ENCODE measurements at regions not wholly inside any gene's neighbourhood (a gene's known extent, or its start where the extent isn't known, plus 50 kb on each side); places are given as distances from the start of the nearest gene placed in this dataset.
"Not testable (repeated sequence)": the region's sequence is repeated elsewhere in the genome, so short reads cannot be mapped to it uniquely, and the experiment has no call there.

DNA sequence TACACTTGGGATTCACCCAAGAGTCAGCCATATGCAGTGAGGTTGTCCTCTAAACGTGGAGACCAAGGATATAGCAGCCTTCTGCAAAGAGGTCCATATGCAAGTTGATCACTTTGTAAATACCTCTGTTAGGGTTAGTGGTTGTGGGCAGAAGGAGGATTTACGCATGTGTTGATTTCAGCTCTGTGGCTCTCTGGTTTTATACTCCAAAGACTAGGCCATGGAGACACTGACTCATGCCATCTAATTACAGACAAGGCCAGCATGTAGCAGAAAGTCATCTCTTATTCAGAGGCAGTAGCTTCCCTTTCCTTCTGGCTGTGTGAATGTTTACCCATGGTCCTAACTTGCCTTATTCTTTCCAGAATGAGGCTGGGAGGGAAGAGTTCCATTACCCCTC, 140.9 kb upstream of the GOLGA6L4 start:
- ATAC-seq (replicated peaks) = peak; percentile 54 to 57
- H3K27me3 Mint-ChIP-seq, H3K27ac Mint-ChIP-seq, H3K36me3 Mint-ChIP-seq, DNase-seq, H3K4me3 Mint-ChIP-seq, H3K9me3 Mint-ChIP-seq, H3K4me1 Mint-ChIP-seq: not testable (repeated sequence)

GRCh38 chr15:84097053-84097452, 138.5 kb upstream of the GOLGA6L4 start:
- H3K36me3 Mint-ChIP-seq; DNase-seq; H3K4me1 Mint-ChIP-seq; H3K4me3 Mint-ChIP-seq; H3K27ac Mint-ChIP-seq; H3K9me3 Mint-ChIP-seq; H3K27me3 Mint-ChIP-seq; ATAC-seq (replicated peaks): not testable (repeated sequence)

GRCh38 chr15:84098604-84099003, 137.0 kb upstream of the GOLGA6L4 start:
- no peak overlapping the region for H3K27ac Mint-ChIP-seq
- ATAC-seq (replicated peaks) = no peak

GRCh38 chr15:84099181-84099580, 136.4 kb upstream of the GOLGA6L4 start:
- Mint-ChIP-seq H3K36me3 (no peaks in the 10 kb centered on the region), H3K27me3 (peaks cover 4 to 13% of the 10 kb centered on the region in 2 donors), H3K9me3 (no peaks in the 10 kb centered on the region), H3K27ac (no peak overlapping the region), H3K4me1 (peaks cover 4 to 8% of the 10 kb centered on the region in 2 donors), H3K4me3 (no peak overlapping the region)
- ATAC-seq (replicated peaks) (peak; percentile 86 to 88), DNase-seq (peak; percentile 2)

More at GRCh38 chr15:84098604-84099003, 137.0 kb upstream of the GOLGA6L4 start:
- no peak for DNase-seq
- H3K27me3 Mint-ChIP-seq = peaks cover 4 to 8% of the 10 kb centered on the region in 2 donors
- peaks cover 4 to 8% of the 10 kb centered on the region in 2 donors for H3K4me1 Mint-ChIP-seq
- no peaks in the 10 kb centered on the region for H3K9me3 Mint-ChIP-seq
- H3K36me3 Mint-ChIP-seq = no peaks in the 10 kb centered on the region
- H3K4me3 Mint-ChIP-seq = no peak overlapping the region

DNA sequence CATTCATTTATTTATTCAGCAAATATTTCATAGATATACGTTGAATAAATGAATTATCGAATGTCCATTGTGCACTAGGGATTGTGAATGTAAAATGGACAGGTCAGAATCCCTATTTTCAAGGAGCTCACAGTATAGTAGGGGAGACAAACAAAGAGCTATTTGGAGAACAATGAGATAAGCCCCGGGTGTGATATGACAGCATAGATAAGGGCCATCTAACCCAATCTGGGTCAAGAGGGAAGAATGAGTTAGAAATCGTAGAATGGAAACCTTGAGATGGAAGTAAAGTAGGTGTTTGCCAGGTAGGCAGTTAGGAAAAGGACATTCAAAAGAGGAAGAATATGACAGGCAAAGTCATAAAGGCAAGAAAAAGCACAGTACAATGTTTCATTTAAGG, 132.2 kb upstream of the GOLGA6L4 start:
- no peak overlapping the region for H3K27ac Mint-ChIP-seq
- H3K27me3 Mint-ChIP-seq = peaks cover 4 to 13% of the 10 kb centered on the region in 2 donors
- no peaks in the 10 kb centered on the region for H3K9me3 Mint-ChIP-seq
- H3K4me1 Mint-ChIP-seq = peaks cover 4 to 8% of the 10 kb centered on the region in 2 donors
- H3K36me3 Mint-ChIP-seq = no peaks in the 10 kb centered on the region
- no peak for ATAC-seq (replicated peaks)
- DNase-seq = no peak
- H3K4me3 Mint-ChIP-seq = no peak overlapping the region

DNA sequence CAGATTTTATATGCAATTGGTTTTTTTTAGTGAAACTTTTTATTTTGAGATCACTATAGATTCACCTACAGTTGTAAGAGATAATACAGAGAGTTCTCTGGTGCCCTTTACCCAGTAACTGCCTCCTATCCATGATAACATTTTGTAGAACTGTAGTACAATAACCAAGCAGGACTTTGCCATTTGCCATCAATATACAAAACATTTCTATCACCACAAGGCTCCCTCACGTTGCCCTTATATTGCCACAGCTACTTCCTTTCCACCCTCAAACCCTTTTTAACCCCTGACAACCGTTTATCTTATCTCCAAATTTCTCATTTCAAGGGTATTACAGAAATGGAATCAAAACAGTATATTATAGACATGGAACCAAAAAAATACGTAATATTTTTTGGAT, 130.7 kb upstream of the GOLGA6L4 start:
- DNase-seq = no peak
- no peak for ATAC-seq (replicated peaks)
- Mint-ChIP-seq H3K4me3 (no peak overlapping the region), H3K27ac (no peak overlapping the region), H3K4me1 (no peaks in the 10 kb centered on the region), H3K27me3 (peaks cover 4 to 18% of the 10 kb centered on the region in 2 donors), H3K9me3 (no peaks in the 10 kb centered on the region), H3K36me3 (no peaks in the 10 kb centered on the region)

DNA sequence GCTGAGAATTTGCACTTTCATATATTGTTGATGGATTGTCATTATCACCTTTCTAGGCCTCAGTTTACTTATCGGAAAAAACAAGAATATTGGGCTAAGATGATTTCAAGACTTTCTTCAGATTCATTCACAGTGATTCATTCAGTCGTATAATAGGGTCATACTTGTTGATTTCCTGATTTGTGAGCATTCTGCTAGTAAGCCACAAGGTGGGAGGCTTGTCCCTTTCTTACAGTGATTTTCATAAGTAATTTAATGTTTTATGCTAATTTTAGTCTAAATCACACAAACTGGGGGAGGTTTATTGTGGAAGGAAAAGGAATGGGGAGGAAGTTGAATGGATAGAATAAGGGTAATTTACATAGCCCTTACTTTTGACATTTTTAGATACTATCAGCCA, 126.8 kb upstream of the GOLGA6L4 start:
- no peaks in the 10 kb centered on the region for H3K9me3 Mint-ChIP-seq
- H3K27ac Mint-ChIP-seq = no peak overlapping the region
- no peak overlapping the region for H3K4me3 Mint-ChIP-seq
- peaks cover 2 to 9% of the 10 kb centered on the region in 2 donors for H3K27me3 Mint-ChIP-seq
- no peaks in the 10 kb centered on the region for H3K4me1 Mint-ChIP-seq
- no peak for ATAC-seq (replicated peaks)
- H3K36me3 Mint-ChIP-seq = no peaks in the 10 kb centered on the region
- no peak for DNase-seq

- H3K9me3 Mint-ChIP-seq = no peaks in the 10 kb centered on the region
- no peak overlapping the region for H3K4me3 Mint-ChIP-seq
- no peaks in the 10 kb centered on the region for H3K36me3 Mint-ChIP-seq
- ATAC-seq (replicated peaks) (no peak), DNase-seq (no peak)
- H3K4me1 Mint-ChIP-seq = no peaks in the 10 kb centered on the region
- H3K27me3 Mint-ChIP-seq = peaks cover 18 to 21% of the 10 kb centered on the region in 2 donors
- no peak overlapping the region for H3K27ac Mint-ChIP-seq
Measured at GRCh38 chr15:84111575-84111974, 124.0 kb upstream of the GOLGA6L4 start.

DNA sequence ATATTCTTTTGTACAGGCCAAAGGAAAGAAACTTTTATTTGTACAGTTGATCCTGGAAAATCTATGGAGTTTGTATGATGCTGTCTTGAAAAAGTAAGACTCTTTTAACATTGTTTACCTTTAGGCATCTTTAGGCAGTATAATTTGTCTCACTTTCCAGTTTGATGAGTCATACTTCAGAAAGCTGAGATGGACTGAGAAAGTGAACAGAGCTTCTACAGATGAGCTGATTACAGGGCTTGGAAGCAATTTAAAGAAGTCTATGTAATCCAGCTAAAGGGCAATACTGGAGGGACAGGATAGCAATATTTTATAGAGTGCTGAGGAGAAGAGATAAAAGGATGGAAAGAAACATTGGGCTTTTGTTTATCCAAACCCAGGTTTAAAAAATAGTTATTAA, 123.5 kb upstream of the GOLGA6L4 start:
- DNase-seq (no peak), ATAC-seq (replicated peaks) (no peak)
- Mint-ChIP-seq H3K36me3 (no peaks in the 10 kb centered on the region), H3K27me3 (peaks cover 20 to 22% of the 10 kb centered on the region in 2 donors), H3K9me3 (no peaks in the 10 kb centered on the region), H3K4me1 (no peaks in the 10 kb centered on the region), H3K27ac (no peak overlapping the region), H3K4me3 (no peak overlapping the region)

- Mint-ChIP-seq H3K27me3 (peaks cover 21 to 22% of the 10 kb centered on the region in 2 donors), H3K9me3 (no peaks in the 10 kb centered on the region), H3K36me3 (no peaks in the 10 kb centered on the region), H3K4me3 (no peak overlapping the region), H3K27ac (no peak overlapping the region), H3K4me1 (peaks cover 0 to under 1% of the 10 kb centered on the region in 2 donors)
- ATAC-seq (replicated peaks) (no peak), DNase-seq (no peak)
Measured at GRCh38 chr15:84113919-84114318, 121.7 kb upstream of the GOLGA6L4 start.

- not testable (repeated sequence) for ATAC-seq (replicated peaks); H3K27ac Mint-ChIP-seq; H3K36me3 Mint-ChIP-seq
Measured at GRCh38 chr15:84114680-84115079, 120.9 kb upstream of the GOLGA6L4 start.

DNA sequence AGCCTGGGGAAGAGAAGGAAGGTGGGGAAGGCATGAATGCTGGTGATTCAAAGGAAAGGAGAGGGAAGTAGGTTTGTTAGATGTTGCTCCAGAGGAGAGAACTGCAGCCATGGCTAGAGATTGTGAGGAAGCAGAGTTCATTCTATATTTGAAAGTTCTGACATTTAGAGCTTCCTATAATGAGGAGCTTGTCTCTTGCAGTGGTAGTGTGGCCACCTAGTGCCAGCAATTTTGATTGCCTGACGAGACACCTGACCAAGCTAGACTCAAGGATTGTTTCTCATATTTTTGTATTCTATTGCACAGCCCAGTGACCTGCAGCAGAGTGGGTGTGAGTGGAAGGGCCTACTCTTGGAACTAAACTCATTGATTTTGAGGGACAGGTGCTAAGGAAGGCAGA, 116.2 kb upstream of the GOLGA6L4 start:
- ATAC-seq (replicated peaks) = peak; percentile 64 to 69
- not testable (repeated sequence) for H3K27ac Mint-ChIP-seq, H3K36me3 Mint-ChIP-seq, H3K9me3 Mint-ChIP-seq, H3K4me1 Mint-ChIP-seq, H3K4me3 Mint-ChIP-seq, DNase-seq
- H3K27me3 Mint-ChIP-seq = peaks cover 26 to 32% of the 10 kb centered on the region in 2 donors

More at GRCh38 chr15:84114680-84115079, 120.9 kb upstream of the GOLGA6L4 start:
- peaks cover 26 to 30% of the 10 kb centered on the region in 2 donors for H3K27me3 Mint-ChIP-seq
- H3K9me3 Mint-ChIP-seq, DNase-seq, H3K4me3 Mint-ChIP-seq, H3K4me1 Mint-ChIP-seq: not testable (repeated sequence)

DNA sequence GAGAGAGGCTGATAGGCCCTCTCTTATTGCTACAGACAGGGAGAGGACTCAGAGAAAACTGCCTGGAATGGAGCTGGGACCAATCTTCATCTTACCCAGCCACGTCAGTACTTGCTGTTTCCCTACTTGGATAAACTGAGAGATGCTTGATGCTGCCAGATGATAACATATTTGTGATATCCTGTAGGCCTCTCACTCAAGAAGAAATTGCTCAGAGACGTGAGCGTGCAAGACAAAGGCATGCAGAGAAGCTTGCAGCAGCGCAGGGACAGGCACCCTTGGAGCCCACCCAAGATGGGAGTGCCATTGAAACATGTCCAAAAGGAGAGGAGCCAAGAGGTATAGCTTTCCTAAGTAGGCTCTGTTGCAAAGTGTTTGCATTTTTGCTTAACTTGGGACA, 114.7 kb upstream of the GOLGA6L4 start:
- H3K4me1 Mint-ChIP-seq; H3K27ac Mint-ChIP-seq; H3K36me3 Mint-ChIP-seq; H3K4me3 Mint-ChIP-seq; DNase-seq; ATAC-seq (replicated peaks); H3K9me3 Mint-ChIP-seq: not testable (repeated sequence)
- H3K27me3 Mint-ChIP-seq = peaks cover 33 to 35% of the 10 kb centered on the region in 2 donors

- H3K27ac Mint-ChIP-seq; H3K9me3 Mint-ChIP-seq; H3K4me1 Mint-ChIP-seq; H3K36me3 Mint-ChIP-seq; ATAC-seq (replicated peaks); DNase-seq; H3K4me3 Mint-ChIP-seq: not testable (repeated sequence)
- peaks cover 18 to 34% of the 10 kb centered on the region in 2 donors for H3K27me3 Mint-ChIP-seq
Measured at GRCh38 chr15:84128706-84129105, 106.9 kb upstream of the GOLGA6L4 start.

GRCh38 chr15:84130098-84130831, 105.3 kb upstream of the GOLGA6L4 start:
- peaks cover 18 to 29% of the 10 kb centered on the region in 2 donors for H3K27me3 Mint-ChIP-seq
- H3K4me3 Mint-ChIP-seq; H3K9me3 Mint-ChIP-seq; H3K36me3 Mint-ChIP-seq; H3K27ac Mint-ChIP-seq; H3K4me1 Mint-ChIP-seq; DNase-seq; ATAC-seq (replicated peaks): not testable (repeated sequence)

Data from stimulated activated naive B cell treated with anti-CD40 and anti-IgM and Interleukin-4, amounts not matched to agents 10 μg/mL and 1 μg/mL and 100 μg/mL, for 72 hours (primary cell).